H1 (cell line): ENCODE measurements at regions not wholly inside any gene's neighbourhood (a gene's known extent, or its start where the extent isn't known, plus 50 kb on each side); places are given as distances from the start of the nearest gene placed in this dataset.

Experiments
- CTCF ChIA-PET: fragments of 300-600 bp; sonication (Branson Sonifier 250); formaldehyde crosslinking; loops from one replicate; lab custom pipeline; 2021; ENCODE audit not compliant: partially characterized antibody; lab: Charles Lee
- POLR2A ChIA-PET: fragments of 300-600 bp; sonication (Branson Sonifier 250); formaldehyde crosslinking; loops from one replicate; lab custom pipeline; 2021; ENCODE audit warnings: inconsistent platforms; ENCODE audit not compliant: partially characterized antibody; lab: Charles Lee
- DNase-seq, 2 experiments: peaks; one replicate each; pipeline versions ENCODE4 v3.0.0 to v3.0.0-alpha.2; 2010 to 2022; ENCODE audit warnings: low spot score in 2 of 2, low read depth in 1 of 2, mixed read lengths in 1 of 2
- FAIRE-seq: peaks from 2 replicates; lab custom pipeline; 2011; peaks lifted over from hg19 to GRCh38; lab: Jason Lieb, UNC
- H2AFZ ChIP-seq: 2 replicates; pipeline ENCODE4 v1.8.1; 2012; ENCODE audit warnings: low read length, inconsistent platforms
- H2AK5ac ChIP-seq: 2 replicates; pipeline ENCODE4 v1.6.1; 2013; ENCODE audit warnings: low read depth, low read length
- H2BK120ac ChIP-seq: replicated peaks from 2 replicates; pipeline ENCODE3; 2013; ENCODE audit warnings: low read depth, low read length, inconsistent platforms
- H2BK12ac ChIP-seq: 2 replicates; pipeline ENCODE4 v1.6.1; 2013; ENCODE audit warnings: low read depth, low read length
- H2BK15ac ChIP-seq: 2 replicates; pipeline ENCODE4 v1.6.1; 2013; ENCODE audit warnings: low read length
- H2BK20ac ChIP-seq: 2 replicates; pipeline ENCODE4 v1.6.1; 2013; ENCODE audit warnings: low read length
- H2BK5ac ChIP-seq: 2 replicates; pipeline ENCODE4 v1.6.1; 2013; ENCODE audit warnings: low read depth, low read length
- H3K14ac ChIP-seq: 2 replicates; pipeline ENCODE4 v1.6.1; 2013; ENCODE audit warnings: inconsistent platforms; ENCODE audit not compliant: insufficient read length
- H3K18ac ChIP-seq: 2 replicates; pipeline ENCODE4 v1.6.1; 2013; ENCODE audit warnings: low read length; ENCODE audit errors: extremely low read depth
- H3K23ac ChIP-seq: 2 replicates; pipeline ENCODE4 v1.6.1; 2013; ENCODE audit warnings: inconsistent platforms; ENCODE audit not compliant: insufficient read length
- H3K23me2 ChIP-seq: 2 replicates; pipeline ENCODE4 v1.6.1; 2013; ENCODE audit warnings: low read depth, low read length
- H3K27ac ChIP-seq: 2 replicates; pipeline ENCODE4 v1.6.1; 2011; ENCODE audit warnings: low read depth, low read length, inconsistent platforms
- H3K27me3 ChIP-seq, 4 experiments: replicated peaks in 1 of 4; 1 replicate in 1 of 4; 2 replicates in 3 of 4; pipeline versions ENCODE4 v1.6.1 to v1.8.1; 2011 to 2013; ENCODE audit warnings: low read length in 3 of 4, mild to moderate bottlenecking in 3 of 4, inconsistent platforms in 2 of 4, mixed read lengths in 2 of 4, moderate library complexity in 1 of 4; ENCODE audit not compliant: control insufficient read depth in 3 of 4, insufficient read depth in 3 of 4; ENCODE audit errors: extremely low read depth in 1 of 4
- H3K36me3 ChIP-seq, 4 experiments: 2 replicates each; pipeline versions ENCODE4 v1.6.1 to v1.8.1; 2011 to 2013; ENCODE audit warnings: mild to moderate bottlenecking in 4 of 4, low read length in 3 of 4, moderate library complexity in 2 of 4, control low read depth in 1 of 4, inconsistent platforms in 1 of 4; ENCODE audit not compliant: insufficient read depth in 4 of 4, control insufficient read depth in 2 of 4
- H3K4ac ChIP-seq: replicated peaks from 2 replicates; pipeline ENCODE3; 2013; ENCODE audit warnings: low read length, low read depth, mixed read lengths, inconsistent platforms; ENCODE audit not compliant: insufficient read length
- H3K4me1 ChIP-seq, 4 experiments: replicated peaks in 1 of 4; 1 replicate in 1 of 4; 2 replicates in 3 of 4; pipeline versions ENCODE4 v1.6.1 to v1.8.1; 2011 to 2013; ENCODE audit warnings: low read length in 3 of 4, inconsistent platforms in 2 of 4, mixed read lengths in 1 of 4; ENCODE audit not compliant: insufficient read depth in 4 of 4, control insufficient read depth in 3 of 4
- H3K4me2 ChIP-seq, 2 experiments: 2 replicates each; pipeline versions ENCODE4 v1.6.1 to v1.8.1; 2011 to 2013; ENCODE audit warnings: low read depth in 2 of 2, low read length in 2 of 2, control low read depth in 1 of 2, inconsistent platforms in 1 of 2, mild to moderate bottlenecking in 1 of 2; ENCODE audit not compliant: insufficient read depth in 1 of 2
- H3K4me3 ChIP-seq, 4 experiments: fragments of 200-600, 300-600 bp in 1 of 4; sonication (generic), shearing (Covaris generic), sonication (Bioruptor Twin) in 1 of 4; 2 replicates each; pipeline versions ENCODE4 v1.5.1 to v1.8.1; 2011 to 2016; ENCODE audit warnings: low read length in 4 of 4, low read depth in 3 of 4, control low read depth in 2 of 4, inconsistent platforms in 2 of 4, mild to moderate bottlenecking in 2 of 4, mixed read lengths in 1 of 4, moderate library complexity in 1 of 4; ENCODE audit not compliant: insufficient read depth in 2 of 4; ENCODE audit errors: extremely low read depth in 1 of 4
- H3K56ac ChIP-seq: replicated peaks from 2 replicates; pipeline ENCODE3; 2013; ENCODE audit warnings: low read depth, mild to moderate bottlenecking, mixed read lengths, low read length, inconsistent platforms; ENCODE audit not compliant: insufficient read length
- H3K79me1 ChIP-seq: 2 replicates; pipeline ENCODE4 v1.6.1; 2013; ENCODE audit warnings: low read depth, low read length, control low read depth
- H3K79me2 ChIP-seq, 2 experiments: 2 replicates each; pipeline versions ENCODE4 v1.6.1 to v1.8.1; 2012 to 2013; ENCODE audit warnings: low read length in 2 of 2, mild to moderate bottlenecking in 2 of 2, inconsistent platforms in 1 of 2; ENCODE audit not compliant: insufficient read depth in 2 of 2, control insufficient read depth in 1 of 2
- H3K9ac ChIP-seq, 4 experiments: replicated peaks in 1 of 4; 1 replicate in 1 of 4; 2 replicates in 3 of 4; pipeline versions ENCODE4 v1.6.1 to v1.8.1; 2011 to 2013; ENCODE audit warnings: low read depth in 3 of 4, low read length in 3 of 4, control low read depth in 2 of 4, mild to moderate bottlenecking in 2 of 4, moderate library complexity in 2 of 4, inconsistent platforms in 1 of 4; ENCODE audit errors: extremely low read depth in 1 of 4
- H3K9me3 ChIP-seq, 2 experiments: 2 replicates each; pipeline versions ENCODE4 v1.6.1 to v1.8.1; 2012 to 2013; ENCODE audit warnings: mild to moderate bottlenecking in 2 of 2, moderate library complexity in 2 of 2, control low read depth in 1 of 2, inconsistent platforms in 1 of 2, low read depth in 1 of 2, low read length in 1 of 2, mixed read lengths in 1 of 2; ENCODE audit not compliant: insufficient read depth in 2 of 2
- H4K20me1 ChIP-seq, 2 experiments: replicated peaks in 1 of 2; 2 replicates each; pipeline versions ENCODE3 to v1.8.1; 2011 to 2013; ENCODE audit warnings: inconsistent platforms in 2 of 2, low read length in 2 of 2, mild to moderate bottlenecking in 1 of 2; ENCODE audit not compliant: insufficient read depth in 2 of 2, control insufficient read depth in 1 of 2
- H4K5ac ChIP-seq: 2 replicates; pipeline ENCODE4 v1.6.1; 2013; ENCODE audit warnings: low read length, low read depth, mixed read lengths, inconsistent platforms; ENCODE audit not compliant: insufficient read length
- H4K8ac ChIP-seq: 2 replicates; pipeline ENCODE4 v1.8.0; 2013; ENCODE audit warnings: mild to moderate bottlenecking, moderate library complexity, low read length, inconsistent platforms; ENCODE audit not compliant: insufficient read depth; ENCODE audit errors: extremely low read depth
- H4K91ac ChIP-seq: replicated peaks from 2 replicates; pipeline ENCODE3; 2013; ENCODE audit warnings: low read length, mixed read lengths, inconsistent platforms; ENCODE audit not compliant: insufficient read length
- KDM1A ChIP-seq: fragments of 200-600, 300-600 bp; sonication (generic); IDR thresholded peaks from 2 replicates; pipeline ENCODE4 v1.7.1; 2016; ENCODE audit warnings: mild to moderate bottlenecking, low read length, borderline replicate concordance
- KDM4A ChIP-seq: IDR thresholded peaks from one replicate; pipeline ENCODE4 v1.7.1; 2012; ENCODE audit warnings: low read depth, mild to moderate bottlenecking, moderate library complexity, low read length, inconsistent platforms; ENCODE audit not compliant: severe bottlenecking
- POLR2AphosphoS5 ChIP-seq: IDR thresholded peaks from 2 replicates; pipeline ENCODE4 v1.6.1; 2011; ENCODE audit warnings: low read depth, low read length
- TBP ChIP-seq: IDR thresholded peaks from 2 replicates; pipeline ENCODE4 v1.6.1; 2011; ENCODE audit warnings: low read depth, low read length, improper control_type of control experiment
- WGBS, 2 experiments: shearing (Covaris generic) in 1 of 2; methylation state at CpG; one replicate each; pipeline versions ENCODE4 v1.1.6 to v1.1.7; 2013 to 2015; ENCODE audit warnings: low lambda C conversion rate in 2 of 2, mixed read lengths in 2 of 2, inconsistent platforms in 1 of 2, low coverage in 1 of 2, missing lambda C conversion rate in 1 of 2; ENCODE audit not compliant: insufficient replicate concordance in 2 of 2, insufficient coverage in 1 of 2, insufficient read length in 1 of 2; ENCODE audit errors: extremely low coverage in 1 of 2, missing lambda C conversion rate in 1 of 2; 5-methylcytosine and 5-hydroxymethylcytosine counted together
- TF ChIP-seq, protein P1 (sequence below), 3 experiments: IDR thresholded peaks; 1 replicate in 2 of 3; 2 replicates in 1 of 3; pipeline versions ENCODE4 v1.5.1 to v1.6.1; 2011; ENCODE audit warnings: low read length in 3 of 3, mild to moderate bottlenecking in 3 of 3, inconsistent platforms in 2 of 3, low read depth in 1 of 3, moderate library complexity in 1 of 3; ENCODE audit not compliant: insufficient read depth in 1 of 3; ENCODE audit errors: control extremely low read depth in 1 of 3

DNA sequence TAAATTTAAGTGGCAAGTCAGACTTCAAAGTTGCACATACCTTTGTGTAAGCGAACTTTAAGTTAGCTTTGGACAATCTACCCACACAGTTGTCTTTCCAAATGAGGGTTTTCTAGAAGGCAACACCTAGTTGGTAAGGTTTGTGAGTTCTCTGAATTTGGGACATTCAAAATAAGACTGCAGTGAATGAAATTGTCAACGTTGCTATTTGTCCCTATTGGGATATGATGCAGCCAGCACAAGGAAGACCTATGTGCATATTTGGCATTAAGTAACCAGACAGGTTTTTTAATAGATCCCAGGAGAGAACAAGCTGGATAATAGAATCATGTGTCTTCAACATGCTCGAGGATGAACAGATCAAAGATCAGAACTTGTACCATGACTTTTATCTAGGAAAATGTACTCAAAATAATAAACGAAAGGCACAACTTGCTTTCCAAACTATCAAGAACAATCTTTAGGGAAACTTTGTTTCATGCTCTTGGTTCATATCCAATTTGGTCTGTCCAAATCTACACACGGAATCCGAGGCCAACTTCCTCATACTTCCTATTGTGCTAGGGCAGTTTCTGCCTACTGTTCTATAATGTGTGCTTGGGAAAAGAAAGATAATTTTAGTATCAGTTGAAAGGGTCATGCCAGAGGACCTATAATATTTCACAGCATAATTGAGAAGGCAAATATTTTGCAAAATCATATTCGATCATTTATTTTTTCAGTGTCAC, 284.2 kb upstream of the SOX5 start:
- Histone ChIP-seq H3K4me3 (no peak overlapping the region), H3K27me3 (no peaks in the 10 kb centered on the region), H2BK20ac (no peak overlapping the region), H3K4ac (no peak overlapping the region), H2BK5ac (no peak overlapping the region), H3K18ac (no peak overlapping the region), H3K14ac (no peak overlapping the region), H3K79me2 (no peaks in the 10 kb centered on the region), H3K9ac (no peak overlapping the region), H4K91ac (no peak overlapping the region), H3K23me2 (no peaks in the 10 kb centered on the region), H4K8ac (no peak overlapping the region), H2BK12ac (no peak overlapping the region), H4K5ac (no peak overlapping the region), H2BK120ac (no peak overlapping the region), H2AK5ac (no peak overlapping the region), H2BK15ac (no peak overlapping the region), H4K20me1 (no peaks in the 10 kb centered on the region), H3K9me3 (no peaks in the 10 kb centered on the region), H3K23ac (no peak overlapping the region), H3K36me3 (no peaks in the 10 kb centered on the region), H2AFZ (no peak overlapping the region), H3K4me2 (no peak overlapping the region), H3K27ac (no peak overlapping the region), H3K79me1 (no peaks in the 10 kb centered on the region), H3K56ac (no peak overlapping the region), H3K4me1 (peaks cover 0 to 8% (median 4%) of the 10 kb centered on the region in 4 experiments; a peak in 3 of 7 replicates)
- CTCF ChIA-PET: no interaction called here
- POLR2A ChIA-PET: no interaction called here
- no peak for DNase-seq
- no peak for FAIRE-seq
- 92% methylated on average over 7 of the region's 7 CpGs; no CpG with 5 or more reads in 1 of the 2 experiments for WGBS, 2 experiments
- no peak for TF ChIP-seq POLR2AphosphoS5
- TF ChIP-seq KDM1A: no peak
- no peak for TF ChIP-seq TBP
- TF ChIP-seq, protein P1, sequence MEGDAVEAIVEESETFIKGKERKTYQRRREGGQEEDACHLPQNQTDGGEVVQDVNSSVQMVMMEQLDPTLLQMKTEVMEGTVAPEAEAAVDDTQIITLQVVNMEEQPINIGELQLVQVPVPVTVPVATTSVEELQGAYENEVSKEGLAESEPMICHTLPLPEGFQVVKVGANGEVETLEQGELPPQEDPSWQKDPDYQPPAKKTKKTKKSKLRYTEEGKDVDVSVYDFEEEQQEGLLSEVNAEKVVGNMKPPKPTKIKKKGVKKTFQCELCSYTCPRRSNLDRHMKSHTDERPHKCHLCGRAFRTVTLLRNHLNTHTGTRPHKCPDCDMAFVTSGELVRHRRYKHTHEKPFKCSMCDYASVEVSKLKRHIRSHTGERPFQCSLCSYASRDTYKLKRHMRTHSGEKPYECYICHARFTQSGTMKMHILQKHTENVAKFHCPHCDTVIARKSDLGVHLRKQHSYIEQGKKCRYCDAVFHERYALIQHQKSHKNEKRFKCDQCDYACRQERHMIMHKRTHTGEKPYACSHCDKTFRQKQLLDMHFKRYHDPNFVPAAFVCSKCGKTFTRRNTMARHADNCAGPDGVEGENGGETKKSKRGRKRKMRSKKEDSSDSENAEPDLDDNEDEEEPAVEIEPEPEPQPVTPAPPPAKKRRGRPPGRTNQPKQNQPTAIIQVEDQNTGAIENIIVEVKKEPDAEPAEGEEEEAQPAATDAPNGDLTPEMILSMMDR (IDR thresholded peaks at IDR 0.05; ENCODE audit: control extremely low read depth in 1 of 3, insufficient read depth in 1 of 3, low read depth in 1 of 3, low read length in 3 of 3): no peak
- no peak for TF ChIP-seq KDM4A
